ENCODE measurements at regions not wholly inside any gene's neighbourhood (a gene's known extent, or its start where the extent isn't known, plus 50 kb on each side); places are given as distances from the start of the nearest gene placed in this dataset.

DNA sequence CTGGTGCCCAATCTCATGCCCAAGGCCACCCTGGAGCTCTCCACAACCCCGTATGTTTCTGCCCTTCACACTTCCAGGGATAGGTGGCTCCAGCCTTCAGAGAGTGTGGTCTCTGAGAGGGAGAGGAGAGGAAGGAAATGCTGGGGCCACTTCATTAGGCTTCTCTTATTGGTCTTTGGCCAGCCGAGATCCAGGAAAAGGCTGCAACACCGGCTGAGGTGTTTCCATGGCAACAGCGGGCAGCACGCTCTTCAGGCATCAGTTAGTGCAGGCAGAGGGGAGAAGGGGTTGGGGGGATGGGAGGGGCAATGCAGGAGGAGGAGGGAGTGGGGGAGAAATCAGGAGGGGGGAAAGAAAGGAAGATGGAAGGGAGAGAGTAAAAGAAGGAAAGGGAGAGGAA lies 275.1 kb upstream of the GJB5 start:
- no peak for TF ChIP-seq POLR2A (IDR thresholded peaks at IDR 0.05)
- TF ChIP-seq CTCF (IDR thresholded peaks at IDR 0.05) = no peak
